ENCODE measurements at regions not wholly inside any gene's neighbourhood (a gene's known extent, or its start where the extent isn't known, plus 50 kb on each side); places are given as distances from the start of the nearest gene placed in this dataset.

GRCh38 chr21:21968810-21969209 is 970.6 kb downstream of the NCAM2 start:
- TF ChIP-seq EZH2 (IDR thresholded peaks at IDR 0.05; ENCODE audit: low read depth) = no peak
- no peak for TF ChIP-seq CTCF (conservative IDR thresholded peaks at IDR 0.05)
